GM12878 (cell line): ENCODE measurements at regions not wholly inside any gene's neighbourhood (a gene's known extent, or its start where the extent isn't known, plus 50 kb on each side); places are given as distances from the start of the nearest gene placed in this dataset.

ENCODE experiments used
- ATAC-seq: fragments of 200-7000 bp; cut with Tn5 transposase; 3 replicates; pipeline ENCODE4 v1.9.1; 2020; ENCODE audit warnings: mild to moderate bottlenecking, moderate library complexity
- BruUV-seq: library from RNA; stranded (reverse); fragments of 400-500 nt; replicated peaks from 2 replicates; lab custom pipeline; 2021; lab: Mats Ljungman, UMichigan
- CTCF ChIA-PET: fragments of 300-600 bp; sonication (Branson Sonifier 250); formaldehyde crosslinking; extraction: SDS; loops from one replicate; lab custom pipeline; 2021; ENCODE audit warnings: inconsistent platforms; lab: Yijun Ruan, JAX
- POLR2A ChIA-PET: fragments of 350-600 bp; formaldehyde crosslinking; extraction: SDS; loops from one replicate; lab custom pipeline; 2021; ENCODE audit warnings: inconsistent platforms; lab: Charles Lee
- RAD21 ChIA-PET: fragments of 300-600 bp; sonication (Branson Sonifier 250); formaldehyde crosslinking; loops from one replicate; lab custom pipeline; 2023; ENCODE audit warnings: antibody characterized with exemption; ENCODE audit not compliant: unreplicated experiment; lab: Charles Lee
- SMC1A ChIA-PET: fragments of 300-600 bp; sonication (Branson Sonifier 250); formaldehyde crosslinking; loops from one replicate; lab custom pipeline; 2023; ENCODE audit not compliant: unreplicated experiment, uncharacterized antibody; lab: Charles Lee
- DNase-seq: peaks from one replicate; pipeline ENCODE4 v3.0.0-alpha.2; 2011; ENCODE audit warnings: low read depth, low spot score
- FAIRE-seq: peaks from 3 replicates; lab custom pipeline; 2011; peaks lifted over from hg19 to GRCh38; lab: Jason Lieb, UNC
- H2AFZ ChIP-seq: 2 replicates; pipeline ENCODE4 v1.6.0; 2011; ENCODE audit warnings: low read depth, low read length, control low read depth; ENCODE audit not compliant: control insufficient read depth
- H3K27ac ChIP-seq: 2 replicates; pipeline ENCODE4 v1.5.1; 2011; ENCODE audit warnings: control low read depth; ENCODE audit not compliant: control insufficient read depth, insufficient read depth
- H3K27me3 ChIP-seq, 2 experiments: replicated peaks in 1 of 2; 2 replicates each; pipeline versions ENCODE4 v1.6.0 to v1.6.1; 2011; ENCODE audit warnings: low read length in 1 of 2; ENCODE audit not compliant: control insufficient read depth in 2 of 2, insufficient read depth in 2 of 2
- H3K36me3 ChIP-seq, 2 experiments: 2 replicates each; pipeline ENCODE4 v1.5.1; 2011; ENCODE audit warnings: low read length in 1 of 2; ENCODE audit not compliant: control insufficient read depth in 2 of 2, insufficient read depth in 2 of 2
- H3K4me1 ChIP-seq: 2 replicates; pipeline ENCODE4 v1.6.1; 2011; ENCODE audit warnings: mild to moderate bottlenecking, low read length, moderate library complexity, mixed read lengths; ENCODE audit not compliant: control insufficient read depth, insufficient read depth
- H3K4me2 ChIP-seq: 2 replicates; pipeline ENCODE4 v1.6.0; 2011; ENCODE audit warnings: control low read depth; ENCODE audit not compliant: control insufficient read depth, insufficient read depth
- H3K4me3 ChIP-seq: fragments of 200-600 bp; sonication (generic); 2 replicates; pipeline ENCODE4 v1.5.1; 2016
- H3K79me2 ChIP-seq: 2 replicates; pipeline ENCODE4 v1.6.0; 2011; ENCODE audit warnings: low read length; ENCODE audit not compliant: control insufficient read depth, insufficient read depth
- H3K9ac ChIP-seq: 2 replicates; pipeline ENCODE4 v1.8.0; 2011; ENCODE audit warnings: low read length, control low read depth, mixed read lengths; ENCODE audit not compliant: control insufficient read depth, insufficient read depth
- H3K9me3 ChIP-seq: replicated peaks from 3 replicates; pipeline ENCODE4 v1.5.1; 2011; ENCODE audit warnings: mild to moderate bottlenecking, low read length; ENCODE audit not compliant: control insufficient read depth, insufficient read depth
- H4K20me1 ChIP-seq: 2 replicates; pipeline ENCODE4 v1.6.0; 2011; ENCODE audit not compliant: control insufficient read depth, insufficient read depth
- ASH2L ChIP-seq: fragments of 300-600, 200-600 bp; sonication (generic); IDR thresholded peaks from 2 replicates; pipeline ENCODE4 v1.6.1; 2017; ENCODE audit warnings: low read depth, mild to moderate bottlenecking, borderline replicate concordance
- BACH1 ChIP-seq: fragments of 450-650 bp; IDR thresholded peaks from 2 replicates; pipeline ENCODE4 v1.6.1; 2017; ENCODE audit warnings: mild to moderate bottlenecking, borderline replicate concordance
- BMI1 ChIP-seq: fragments of 450-650 bp; IDR thresholded peaks from 2 replicates; pipeline ENCODE4 v1.6.1; 2016; ENCODE audit warnings: mild to moderate bottlenecking, moderate library complexity, borderline replicate concordance
- CEBPB ChIP-seq, 2 experiments: fragments of 150-350 bp in 1 of 2; IDR thresholded peaks; 2 replicates each; pipeline ENCODE4 v1.6.1; 2012 to 2014; ENCODE audit warnings: low read depth in 2 of 2, low read length in 2 of 2, borderline replicate concordance in 1 of 2, inconsistent platforms in 1 of 2
- HDGF ChIP-seq: fragments of 450-650 bp; IDR thresholded peaks from 2 replicates; pipeline ENCODE4 v1.6.1; 2016; ENCODE audit warnings: antibody characterized with exemption
- IRF4 ChIP-seq: IDR thresholded peaks from 2 replicates; pipeline ENCODE4 v1.6.1; 2011; ENCODE audit warnings: low read depth, low read length
- NFYB ChIP-seq: IDR thresholded peaks from 2 replicates; pipeline ENCODE4 v1.6.1; 2011; ENCODE audit warnings: low read depth, mild to moderate bottlenecking, low read length, improper control_type of control experiment, moderate library complexity; ENCODE audit not compliant: insufficient read depth
- PAX5 ChIP-seq: IDR thresholded peaks from 2 replicates; pipeline ENCODE4 v1.6.1; 2011; ENCODE audit warnings: low read depth, low read length, borderline replicate concordance
- SIN3A ChIP-seq: IDR thresholded peaks from 2 replicates; pipeline ENCODE4 v1.6.1; 2012; ENCODE audit warnings: low read depth, low read length, improper control_type of control experiment
- SRF ChIP-seq, 2 experiments: IDR thresholded peaks; 2 replicates each; pipeline ENCODE4 v1.6.1; 2011; ENCODE audit warnings: low read depth in 2 of 2, low read length in 2 of 2, mild to moderate bottlenecking in 1 of 2, moderate library complexity in 1 of 2
- STAT3 ChIP-seq: IDR thresholded peaks from 2 replicates; pipeline ENCODE4 v1.6.1; 2011; ENCODE audit warnings: low read depth, low read length, improper control_type of control experiment
- ZBED1 ChIP-seq: IDR thresholded peaks from 2 replicates; pipeline ENCODE4 v1.6.1; 2016; ENCODE audit warnings: borderline replicate concordance
- WGBS: methylation state at CpG from one replicate; pipeline ENCODE4 v1.1.6; 2016; ENCODE audit warnings: low lambda C conversion rate; ENCODE audit not compliant: insufficient replicate concordance, insufficient coverage; ENCODE audit errors: missing lambda C conversion rate; 5-methylcytosine and 5-hydroxymethylcytosine counted together
- in situ Hi-C: fragments of 300-500 bp; cut with MboI; formaldehyde crosslinking; loops from 9 replicates; pipeline ENCODE4 v1.14.3; 2018; ENCODE audit warnings: mixed read lengths
- intact Hi-C: fragments of 100-400 bp; cut with micrococcal nuclease; formaldehyde crosslinking; loops from one replicate; pipeline ENCODE4 v1.14.2; 2022; ENCODE audit not compliant: unreplicated experiment
- TF ChIP-seq, protein P1 (sequence below), 3 experiments: IDR thresholded peaks in 2 of 3; conservative IDR thresholded peaks in 1 of 3; 2 replicates each; pipeline ENCODE4 v1.5.1; 2011; ENCODE audit warnings: low read depth in 3 of 3, low read length in 3 of 3, mild to moderate bottlenecking in 3 of 3, control low read depth in 2 of 3, moderate library complexity in 2 of 3, inconsistent platforms in 1 of 3, mixed read lengths in 1 of 3; ENCODE audit not compliant: control insufficient read depth in 2 of 3, insufficient read depth in 1 of 3; ENCODE audit errors: extremely low read depth in 1 of 3
- TF ChIP-seq, protein P2 (sequence below): fragments of 450-650 bp; IDR thresholded peaks from 2 replicates; pipeline ENCODE4 v1.6.1; 2016; ENCODE audit warnings: mild to moderate bottlenecking, moderate library complexity, borderline replicate concordance
- TF ChIP-seq, protein P3 (sequence below): fragments of 450-650 bp; IDR thresholded peaks from 2 replicates; pipeline ENCODE4 v1.6.1; 2017; ENCODE audit warnings: mild to moderate bottlenecking
- TF ChIP-seq, protein P4 (sequence below): fragments of 450-650 bp; IDR thresholded peaks from 2 replicates; pipeline ENCODE4 v1.6.1; 2016; ENCODE audit warnings: mild to moderate bottlenecking

DNA sequence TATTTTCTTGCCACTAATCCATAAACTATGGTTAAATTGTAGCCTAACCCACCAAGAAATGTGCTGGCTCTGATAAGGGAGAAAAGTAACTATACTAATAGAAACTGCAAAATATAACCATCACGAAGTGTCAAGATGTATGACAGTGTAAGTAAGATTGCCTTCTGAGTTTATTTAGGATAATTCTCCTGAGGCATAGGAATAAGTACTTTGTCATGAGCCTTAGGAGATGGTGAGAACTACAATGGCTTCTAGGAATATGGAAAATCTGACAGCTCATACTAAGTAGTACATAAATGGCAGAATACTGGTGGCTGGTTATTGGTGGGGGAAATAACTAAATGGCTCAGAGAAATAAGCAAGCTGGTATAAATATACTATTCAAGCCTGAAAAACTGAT lies 543.9 kb downstream of the PRR16 start:
- no peaks in the 10 kb centered on the region for H3K4me1 ChIP-seq
- intact Hi-C loops: no loop called here
- no peak for ATAC-seq
- no peak overlapping the region for H3K4me2 ChIP-seq
- POLR2A ChIA-PET: no interaction called here
- RAD21 ChIA-PET: no interaction called here
- no peaks in the 10 kb centered on the region for H4K20me1 ChIP-seq
- 0% methylated on average over 1 of the region's 1 CpG for WGBS
- in situ Hi-C loops: no loop called here
- H2AFZ ChIP-seq: no peak overlapping the region
- H3K9me3 ChIP-seq: no peaks in the 10 kb centered on the region
- H3K36me3 ChIP-seq: no peaks in the 10 kb centered on the region
- no peak overlapping the region for H3K4me3 ChIP-seq
- no peak overlapping the region for H3K27ac ChIP-seq
- no peak for FAIRE-seq
- no peak for DNase-seq
- H3K9ac ChIP-seq: no peak overlapping the region
- no peaks in the 10 kb centered on the region for H3K27me3 ChIP-seq
- CTCF ChIA-PET: no interaction called here
- SMC1A ChIA-PET: interaction anchor here (0.7 kb wide), 1 partner anchor 11 kb away, joined by 4 read pairs; no protein-coding TSS in a partner anchor
- H3K79me2 ChIP-seq: no peaks in the 10 kb centered on the region
- no TSS peak for BruUV-seq
- TF ChIP-seq NFYB: no peak
- TF ChIP-seq BACH1: no peak
- no peak for TF ChIP-seq IRF4
- TF ChIP-seq PAX5: no peak
- no peak for TF ChIP-seq BMI1
- no peak for TF ChIP-seq CEBPB (IDR thresholded peaks at IDR 0.05; ENCODE audit: borderline replicate concordance in 1 of 2, low read depth in 2 of 2, low read length in 2 of 2)
- TF ChIP-seq, protein P1, sequence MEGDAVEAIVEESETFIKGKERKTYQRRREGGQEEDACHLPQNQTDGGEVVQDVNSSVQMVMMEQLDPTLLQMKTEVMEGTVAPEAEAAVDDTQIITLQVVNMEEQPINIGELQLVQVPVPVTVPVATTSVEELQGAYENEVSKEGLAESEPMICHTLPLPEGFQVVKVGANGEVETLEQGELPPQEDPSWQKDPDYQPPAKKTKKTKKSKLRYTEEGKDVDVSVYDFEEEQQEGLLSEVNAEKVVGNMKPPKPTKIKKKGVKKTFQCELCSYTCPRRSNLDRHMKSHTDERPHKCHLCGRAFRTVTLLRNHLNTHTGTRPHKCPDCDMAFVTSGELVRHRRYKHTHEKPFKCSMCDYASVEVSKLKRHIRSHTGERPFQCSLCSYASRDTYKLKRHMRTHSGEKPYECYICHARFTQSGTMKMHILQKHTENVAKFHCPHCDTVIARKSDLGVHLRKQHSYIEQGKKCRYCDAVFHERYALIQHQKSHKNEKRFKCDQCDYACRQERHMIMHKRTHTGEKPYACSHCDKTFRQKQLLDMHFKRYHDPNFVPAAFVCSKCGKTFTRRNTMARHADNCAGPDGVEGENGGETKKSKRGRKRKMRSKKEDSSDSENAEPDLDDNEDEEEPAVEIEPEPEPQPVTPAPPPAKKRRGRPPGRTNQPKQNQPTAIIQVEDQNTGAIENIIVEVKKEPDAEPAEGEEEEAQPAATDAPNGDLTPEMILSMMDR (IDR thresholded peaks at IDR 0.05 in 2 of 3, conservative IDR thresholded peaks at IDR 0.05 in 1 of 3; ENCODE audit: control insufficient read depth in 2 of 3, extremely low read depth in 1 of 3, insufficient read depth in 1 of 3, low read depth in 3 of 3, low read length in 3 of 3): no peak
- no peak for TF ChIP-seq STAT3
- no peak for TF ChIP-seq HDGF
- TF ChIP-seq SIN3A: no peak
- TF ChIP-seq, protein P2, sequence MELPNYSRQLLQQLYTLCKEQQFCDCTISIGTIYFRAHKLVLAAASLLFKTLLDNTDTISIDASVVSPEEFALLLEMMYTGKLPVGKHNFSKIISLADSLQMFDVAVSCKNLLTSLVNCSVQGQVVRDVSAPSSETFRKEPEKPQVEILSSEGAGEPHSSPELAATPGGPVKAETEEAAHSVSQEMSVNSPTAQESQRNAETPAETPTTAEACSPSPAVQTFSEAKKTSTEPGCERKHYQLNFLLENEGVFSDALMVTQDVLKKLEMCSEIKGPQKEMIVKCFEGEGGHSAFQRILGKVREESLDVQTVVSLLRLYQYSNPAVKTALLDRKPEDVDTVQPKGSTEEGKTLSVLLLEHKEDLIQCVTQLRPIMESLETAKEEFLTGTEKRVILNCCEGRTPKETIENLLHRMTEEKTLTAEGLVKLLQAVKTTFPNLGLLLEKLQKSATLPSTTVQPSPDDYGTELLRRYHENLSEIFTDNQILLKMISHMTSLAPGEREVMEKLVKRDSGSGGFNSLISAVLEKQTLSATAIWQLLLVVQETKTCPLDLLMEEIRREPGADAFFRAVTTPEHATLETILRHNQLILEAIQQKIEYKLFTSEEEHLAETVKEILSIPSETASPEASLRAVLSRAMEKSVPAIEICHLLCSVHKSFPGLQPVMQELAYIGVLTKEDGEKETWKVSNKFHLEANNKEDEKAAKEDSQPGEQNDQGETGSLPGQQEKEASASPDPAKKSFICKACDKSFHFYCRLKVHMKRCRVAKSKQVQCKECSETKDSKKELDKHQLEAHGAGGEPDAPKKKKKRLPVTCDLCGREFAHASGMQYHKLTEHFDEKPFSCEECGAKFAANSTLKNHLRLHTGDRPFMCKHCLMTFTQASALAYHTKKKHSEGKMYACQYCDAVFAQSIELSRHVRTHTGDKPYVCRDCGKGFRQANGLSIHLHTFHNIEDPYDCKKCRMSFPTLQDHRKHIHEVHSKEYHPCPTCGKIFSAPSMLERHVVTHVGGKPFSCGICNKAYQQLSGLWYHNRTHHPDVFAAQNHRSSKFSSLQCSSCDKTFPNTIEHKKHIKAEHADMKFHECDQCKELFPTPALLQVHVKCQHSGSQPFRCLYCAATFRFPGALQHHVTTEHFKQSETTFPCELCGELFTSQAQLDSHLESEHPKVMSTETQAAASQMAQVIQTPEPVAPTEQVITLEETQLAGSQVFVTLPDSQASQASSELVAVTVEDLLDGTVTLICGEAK: no peak
- TF ChIP-seq, protein P3, sequence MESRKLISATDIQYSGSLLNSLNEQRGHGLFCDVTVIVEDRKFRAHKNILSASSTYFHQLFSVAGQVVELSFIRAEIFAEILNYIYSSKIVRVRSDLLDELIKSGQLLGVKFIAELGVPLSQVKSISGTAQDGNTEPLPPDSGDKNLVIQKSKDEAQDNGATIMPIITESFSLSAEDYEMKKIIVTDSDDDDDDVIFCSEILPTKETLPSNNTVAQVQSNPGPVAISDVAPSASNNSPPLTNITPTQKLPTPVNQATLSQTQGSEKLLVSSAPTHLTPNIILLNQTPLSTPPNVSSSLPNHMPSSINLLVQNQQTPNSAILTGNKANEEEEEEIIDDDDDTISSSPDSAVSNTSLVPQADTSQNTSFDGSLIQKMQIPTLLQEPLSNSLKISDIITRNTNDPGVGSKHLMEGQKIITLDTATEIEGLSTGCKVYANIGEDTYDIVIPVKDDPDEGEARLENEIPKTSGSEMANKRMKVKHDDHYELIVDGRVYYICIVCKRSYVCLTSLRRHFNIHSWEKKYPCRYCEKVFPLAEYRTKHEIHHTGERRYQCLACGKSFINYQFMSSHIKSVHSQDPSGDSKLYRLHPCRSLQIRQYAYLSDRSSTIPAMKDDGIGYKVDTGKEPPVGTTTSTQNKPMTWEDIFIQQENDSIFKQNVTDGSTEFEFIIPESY: no peak
- TF ChIP-seq SRF (IDR thresholded peaks at IDR 0.05; ENCODE audit: low read depth in 2 of 2, low read length in 2 of 2): no peak
- no peak for TF ChIP-seq ZBED1
- no peak for TF ChIP-seq ASH2L
- TF ChIP-seq, protein P4, sequence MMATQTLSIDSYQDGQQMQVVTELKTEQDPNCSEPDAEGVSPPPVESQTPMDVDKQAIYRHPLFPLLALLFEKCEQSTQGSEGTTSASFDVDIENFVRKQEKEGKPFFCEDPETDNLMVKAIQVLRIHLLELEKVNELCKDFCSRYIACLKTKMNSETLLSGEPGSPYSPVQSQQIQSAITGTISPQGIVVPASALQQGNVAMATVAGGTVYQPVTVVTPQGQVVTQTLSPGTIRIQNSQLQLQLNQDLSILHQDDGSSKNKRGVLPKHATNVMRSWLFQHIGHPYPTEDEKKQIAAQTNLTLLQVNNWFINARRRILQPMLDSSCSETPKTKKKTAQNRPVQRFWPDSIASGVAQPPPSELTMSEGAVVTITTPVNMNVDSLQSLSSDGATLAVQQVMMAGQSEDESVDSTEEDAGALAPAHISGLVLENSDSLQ: no peak
